Endothelial cell of umbilical vein (primary cell): ENCODE measurements at regions not wholly inside any gene's neighbourhood (a gene's known extent, or its start where the extent isn't known, plus 50 kb on each side); places are given as distances from the start of the nearest gene placed in this dataset.

ENCODE experiments used
- BruUV-seq: library from RNA; stranded (reverse); fragments of 400-500 nt; replicated peaks from 2 replicates; lab custom pipeline; 2021; lab: Mats Ljungman, UMichigan
- CTCF ChIA-PET: fragments of 300-600, 350-600 bp; sonication (Branson Sonifier 250); formaldehyde crosslinking; loops from one replicate; lab custom pipeline; 2021; ENCODE audit warnings: antibody characterized with exemption, inconsistent platforms; lab: Charles Lee
- POLR2A ChIA-PET: fragments of 300-600, 350-600 bp; sonication (Branson Sonifier 250); formaldehyde crosslinking; loops from one replicate; lab custom pipeline; 2021; ENCODE audit warnings: antibody characterized with exemption, inconsistent platforms; lab: Charles Lee
- DNase-seq: peaks from one replicate; pipeline ENCODE4 v3.0.0-alpha.2; 2011; ENCODE audit warnings: low read depth, low spot score
- FAIRE-seq: peaks from 2 replicates; lab custom pipeline; 2011; peaks lifted over from hg19 to GRCh38; lab: Jason Lieb, UNC
- H2AFZ ChIP-seq: 2 replicates; pipeline ENCODE4 v1.6.0; 2012; ENCODE audit warnings: low read depth, low read length, control low read depth, inconsistent platforms
- H3K27ac ChIP-seq: 2 replicates; pipeline ENCODE4 v1.5.1; 2011; ENCODE audit warnings: low read depth, mild to moderate bottlenecking, control low read depth, low read length, moderate library complexity; ENCODE audit not compliant: insufficient read depth
- H3K27me3 ChIP-seq, 2 experiments: 2 replicates each; pipeline versions ENCODE4 v1.6.0 to v1.6.1; 2011; ENCODE audit warnings: low read length in 2 of 2, mixed read lengths in 1 of 2; ENCODE audit not compliant: control insufficient read depth in 2 of 2, insufficient read depth in 2 of 2
- H3K36me3 ChIP-seq, 2 experiments: 2 replicates in 1 of 2; 3 replicates in 1 of 2; pipeline ENCODE4 v1.5.1; 2011; ENCODE audit warnings: low read length in 2 of 2, mild to moderate bottlenecking in 1 of 2, moderate library complexity in 1 of 2; ENCODE audit not compliant: control insufficient read depth in 2 of 2, insufficient read depth in 2 of 2; ENCODE audit errors: extremely low read depth in 1 of 2
- H3K4me1 ChIP-seq: 3 replicates; pipeline ENCODE4 v1.5.1; 2011; ENCODE audit warnings: mild to moderate bottlenecking, low read length; ENCODE audit not compliant: control insufficient read depth, insufficient read depth; ENCODE audit errors: extremely low read depth
- H3K4me2 ChIP-seq: 2 replicates; pipeline ENCODE4 v1.6.1; 2011; ENCODE audit warnings: low read length, control low read depth, mixed read lengths; ENCODE audit not compliant: insufficient read depth
- H3K4me3 ChIP-seq, 3 experiments: fragments of 200-600 bp in 1 of 3; sonication (generic), shearing (Covaris generic) in 1 of 3; replicated peaks in 1 of 3; 2 replicates each; pipeline ENCODE4 v1.5.1; 2011 to 2016; ENCODE audit warnings: control low read depth in 3 of 3, low read length in 3 of 3, mild to moderate bottlenecking in 2 of 3, inconsistent platforms in 1 of 3, low read depth in 1 of 3, moderate library complexity in 1 of 3; ENCODE audit not compliant: insufficient read depth in 1 of 3
- H3K79me2 ChIP-seq: 2 replicates; pipeline ENCODE4 v1.6.0; 2012; ENCODE audit warnings: low read length, inconsistent platforms; ENCODE audit not compliant: control insufficient read depth, insufficient read depth
- H3K9ac ChIP-seq: replicated peaks from 2 replicates; pipeline ENCODE3; 2011; ENCODE audit warnings: low read length, control low read depth; ENCODE audit not compliant: insufficient read depth; ENCODE audit errors: extremely low read depth
- H3K9me1 ChIP-seq: replicated peaks from 3 replicates; pipeline ENCODE4 v1.6.0; 2011; ENCODE audit warnings: mild to moderate bottlenecking, low read length; ENCODE audit not compliant: control insufficient read depth, insufficient read depth; ENCODE audit errors: extremely low read depth
- H3K9me3 ChIP-seq: replicated peaks from 2 replicates; pipeline ENCODE4 v1.5.1; 2012; ENCODE audit warnings: low read length, inconsistent platforms; ENCODE audit not compliant: control insufficient read depth, insufficient read depth
- H4K20me1 ChIP-seq: replicated peaks from 2 replicates; pipeline ENCODE3; 2011; ENCODE audit warnings: mild to moderate bottlenecking, low read length; ENCODE audit not compliant: control insufficient read depth, insufficient read depth; ENCODE audit errors: extremely low read depth
- EZH2 ChIP-seq: IDR thresholded peaks from 2 replicates; pipeline ENCODE4 v1.6.1; 2012; ENCODE audit warnings: borderline replicate concordance, low read depth, mild to moderate bottlenecking, moderate library complexity, low read length, inconsistent platforms; ENCODE audit not compliant: severe bottlenecking
- FOS ChIP-seq: IDR thresholded peaks from 2 replicates; pipeline ENCODE4 v1.6.1; 2011; ENCODE audit warnings: mild to moderate bottlenecking, low read length, moderate library complexity, borderline replicate concordance; ENCODE audit not compliant: insufficient read depth
- GATA2 ChIP-seq: IDR thresholded peaks from 2 replicates; pipeline ENCODE4 v1.7.0; 2011; ENCODE audit warnings: low read depth, mild to moderate bottlenecking, moderate library complexity, mixed read lengths, low read length; ENCODE audit not compliant: insufficient read length, insufficient read depth
- JUN ChIP-seq: IDR thresholded peaks from 2 replicates; pipeline ENCODE4 v1.6.1; 2011; ENCODE audit warnings: borderline replicate concordance, low read depth; ENCODE audit not compliant: insufficient read length, insufficient read depth
- MAX ChIP-seq: IDR thresholded peaks from 2 replicates; pipeline ENCODE4 v1.6.1; 2011; ENCODE audit not compliant: insufficient read depth, insufficient read length
- MYC ChIP-seq: IDR thresholded peaks from one replicate; pipeline ENCODE4 v1.6.1; 2011; ENCODE audit warnings: mild to moderate bottlenecking, low read depth, low read length
- POLR2A ChIP-seq: IDR thresholded peaks from 2 replicates; pipeline ENCODE4 v1.6.1; 2012; ENCODE audit warnings: low read depth, mild to moderate bottlenecking, control low read depth, low read length
- POLR2AphosphoS5 ChIP-seq: IDR thresholded peaks from 2 replicates; pipeline ENCODE4 v1.6.1; 2012; ENCODE audit warnings: low read depth, mild to moderate bottlenecking, control low read depth, low read length, moderate library complexity; ENCODE audit not compliant: insufficient read depth
- dilution Hi-C: fragments of 300-500 bp; cut with MboI; formaldehyde crosslinking; loops from one replicate; pipeline ENCODE4 v1.15.0; 2019; ENCODE audit warnings: low sequenced_read_pairs; ENCODE audit not compliant: extremely low pct_ligation_motif_present
- intact Hi-C: fragments of 100-400 bp; cut with micrococcal nuclease; formaldehyde crosslinking; loops from one replicate; pipeline ENCODE4 v1.10.0; 2022
- TF ChIP-seq, protein P1 (sequence below), 2 donors: IDR thresholded peaks; 1 replicate in 1 of 2; 2 replicates in 1 of 2; pipeline ENCODE4 v1.5.1; 2011; ENCODE audit warnings: low read length in 2 of 2, mild to moderate bottlenecking in 2 of 2, moderate library complexity in 2 of 2, control low read depth in 1 of 2, inconsistent platforms in 1 of 2, low read depth in 1 of 2; ENCODE audit not compliant: insufficient read depth in 1 of 2; ENCODE audit errors: extremely low read depth in 1 of 2

GRCh38 chr10:21049482-21049881 lies 152.4 kb upstream of the NEBL start:
- ChIA-PET CTCF (no interaction called here), POLR2A (no interaction called here)
- Histone ChIP-seq H3K4me2 (no peak overlapping the region), H3K27me3 (peaks cover 0 to 1% of the 10 kb centered on the region in 2 experiments), H3K4me1 (no peaks in the 10 kb centered on the region), H3K9me3 (no peaks in the 10 kb centered on the region), H3K79me2 (no peaks in the 10 kb centered on the region), H3K27ac (no peak overlapping the region), H4K20me1 (no peaks in the 10 kb centered on the region), H2AFZ (no peak overlapping the region), H3K9me1 (no peaks in the 10 kb centered on the region), H3K4me3 (no peak overlapping the region), H3K36me3 (no peaks in the 10 kb centered on the region), H3K9ac (no peak overlapping the region)
- DNase-seq = no peak
- no peak for FAIRE-seq
- TF ChIP-seq MAX (no peak), FOS (no peak), POLR2AphosphoS5 (no peak), GATA2 (no peak), JUN (no peak), MYC (no peak), EZH2 (no peak), POLR2A (no peak)
- TF ChIP-seq, protein P1, sequence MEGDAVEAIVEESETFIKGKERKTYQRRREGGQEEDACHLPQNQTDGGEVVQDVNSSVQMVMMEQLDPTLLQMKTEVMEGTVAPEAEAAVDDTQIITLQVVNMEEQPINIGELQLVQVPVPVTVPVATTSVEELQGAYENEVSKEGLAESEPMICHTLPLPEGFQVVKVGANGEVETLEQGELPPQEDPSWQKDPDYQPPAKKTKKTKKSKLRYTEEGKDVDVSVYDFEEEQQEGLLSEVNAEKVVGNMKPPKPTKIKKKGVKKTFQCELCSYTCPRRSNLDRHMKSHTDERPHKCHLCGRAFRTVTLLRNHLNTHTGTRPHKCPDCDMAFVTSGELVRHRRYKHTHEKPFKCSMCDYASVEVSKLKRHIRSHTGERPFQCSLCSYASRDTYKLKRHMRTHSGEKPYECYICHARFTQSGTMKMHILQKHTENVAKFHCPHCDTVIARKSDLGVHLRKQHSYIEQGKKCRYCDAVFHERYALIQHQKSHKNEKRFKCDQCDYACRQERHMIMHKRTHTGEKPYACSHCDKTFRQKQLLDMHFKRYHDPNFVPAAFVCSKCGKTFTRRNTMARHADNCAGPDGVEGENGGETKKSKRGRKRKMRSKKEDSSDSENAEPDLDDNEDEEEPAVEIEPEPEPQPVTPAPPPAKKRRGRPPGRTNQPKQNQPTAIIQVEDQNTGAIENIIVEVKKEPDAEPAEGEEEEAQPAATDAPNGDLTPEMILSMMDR (IDR thresholded peaks at IDR 0.05; ENCODE audit: extremely low read depth in 1 of 2, insufficient read depth in 1 of 2, low read depth in 1 of 2, low read length in 2 of 2) = no peak
- no TSS peak for BruUV-seq
- intact Hi-C loops (no loop called here), dilution Hi-C loops (no loop called here)
